Prostate gland (tissue), 2 donors: ENCODE measurements at regions not wholly inside any gene's neighbourhood (a gene's known extent, or its start where the extent isn't known, plus 50 kb on each side); places are given as distances from the start of the nearest gene placed in this dataset.
"Not testable (repeated sequence)": the region's sequence is repeated elsewhere in the genome, so short reads cannot be mapped to it uniquely, and the experiment has no call there.

Experiments
- DNase-seq: peaks from one replicate; pipeline ENCODE4 v3.0.0-alpha.2; 2019; ENCODE audit warnings: low spot score
- H3K27ac ChIP-seq, 2 donors: fragments of 200-600 bp; sonication (generic); 2 replicates each; pipeline ENCODE4 v1.5.1; 2017 to 2019
- H3K27me3 ChIP-seq: fragments of 200-600 bp; sonication (generic); replicated peaks from 2 replicates; pipeline ENCODE4 v1.5.1; 2019; ENCODE audit not compliant: insufficient read depth
- H3K36me3 ChIP-seq, 2 donors: fragments of 200-600 bp; sonication (generic); 1 replicate in 1 of 2; 2 replicates in 1 of 2; pipeline versions ENCODE4 v1.5.1 to v1.8.1; 2017 to 2019
- H3K4me1 ChIP-seq: fragments of 200-600 bp; sonication (generic); replicated peaks from 2 replicates; pipeline ENCODE4 v1.5.1; 2019
- H3K4me3 ChIP-seq, 2 donors: fragments of 200-600 bp; sonication (generic); 2 replicates each; pipeline ENCODE4 v1.5.1; 2017 to 2019
- H3K9me3 ChIP-seq: fragments of 200-600 bp; sonication (generic); 2 replicates; pipeline ENCODE4 v1.5.1; 2017
- CTCF ChIP-seq, 4 experiments: fragments of 200-600 bp in 2 of 4; fragments of 450-650 bp in 2 of 4; sonication (generic) in 2 of 4; IDR thresholded peaks; 1 replicate in 3 of 4; 2 replicates in 1 of 4; pipeline ENCODE4 v1.5.1; 2016 to 2019; ENCODE audit warnings: antibody characterized with exemption in 4 of 4, mild to moderate bottlenecking in 2 of 4, moderate library complexity in 2 of 4
- POLR2A ChIP-seq: fragments of 450-650 bp; IDR thresholded peaks from one replicate; pipeline ENCODE4 v1.6.1; 2016; ENCODE audit warnings: antibody characterized with exemption, mild to moderate bottlenecking
- POLR2AphosphoS5 ChIP-seq: sonication (generic); formaldehyde crosslinking; IDR thresholded peaks from one replicate; pipeline ENCODE4 v1.6.1; 2017; ENCODE audit warnings: antibody characterized with exemption
- WGBS: methylation state at CpG from one replicate; pipeline ENCODE4 v1.1.5; 2018; 5-methylcytosine and 5-hydroxymethylcytosine counted together
- intact Hi-C: fragments of 100-400 bp; cut with DNase I; formaldehyde crosslinking; loops from one replicate; pipeline ENCODE4 v1.14.2; 2022

- H3K4me1 ChIP-seq, DNase-seq, H3K27me3 ChIP-seq, H3K4me3 ChIP-seq, H3K27ac ChIP-seq, H3K9me3 ChIP-seq, H3K36me3 ChIP-seq, intact Hi-C loops: not testable (repeated sequence)
- 97% methylated on average over 4 of the region's 4 CpGs for WGBS
Observed at GRCh38 chr7:135872861-135873260, 104.3 kb downstream of the MTPN start.

- H3K9me3 ChIP-seq, result no peaks in the 10 kb centered on the region
- H3K4me3 ChIP-seq, result no peak overlapping the region
- intact Hi-C loops, result no loop called here
- no peak for DNase-seq
- H3K27ac ChIP-seq, result no peak overlapping the region
- H3K36me3 ChIP-seq, result no peaks in the 10 kb centered on the region
- H3K27me3 ChIP-seq, result no peaks in the 10 kb centered on the region
- TF ChIP-seq CTCF (IDR thresholded peaks at IDR 0.05) (no peak), POLR2A (no peak), POLR2AphosphoS5 (no peak)
- H3K4me1 ChIP-seq, result no peaks in the 10 kb centered on the region
- WGBS, result 72% methylated on average over 8 of the region's 8 CpGs
Observed at GRCh38 chr7:135862586-135863340, 114.2 kb upstream of the FAM180A start.

GRCh38 chr7:135859538-135859937 is 110.9 kb upstream of the FAM180A start:
- no peak overlapping the region for H3K4me3 ChIP-seq
- no peaks in the 10 kb centered on the region for H3K9me3 ChIP-seq
- H3K27ac ChIP-seq, result no peak overlapping the region
- no peaks in the 10 kb centered on the region for H3K27me3 ChIP-seq
- 65% methylated on average over 2 of the region's 2 CpGs for WGBS
- H3K36me3 ChIP-seq, result no peaks in the 10 kb centered on the region
- TF ChIP-seq POLR2AphosphoS5 (no peak), POLR2A (no peak), CTCF (IDR thresholded peaks at IDR 0.05) (no peak)
- DNase-seq, result no peak
- no peaks in the 10 kb centered on the region for H3K4me1 ChIP-seq
- intact Hi-C loops, result no loop called here

GRCh38 chr7:135858851-135859250 is 110.2 kb upstream of the FAM180A start:
- intact Hi-C loops, result no loop called here
- no peaks in the 10 kb centered on the region for H3K27me3 ChIP-seq
- no peak for DNase-seq
- no peaks in the 10 kb centered on the region for H3K9me3 ChIP-seq
- H3K4me1 ChIP-seq, result no peaks in the 10 kb centered on the region
- 89% methylated on average over 6 of the region's 6 CpGs for WGBS
- no peaks in the 10 kb centered on the region for H3K36me3 ChIP-seq
- H3K4me3 ChIP-seq, result no peak overlapping the region
- no peak overlapping the region for H3K27ac ChIP-seq
- TF ChIP-seq POLR2A (no peak), CTCF (IDR thresholded peaks at IDR 0.05) (no peak), POLR2AphosphoS5 (no peak)

- Histone ChIP-seq H3K4me1 (no peaks in the 10 kb centered on the region), H3K36me3 (no peaks in the 10 kb centered on the region), H3K9me3 (no peaks in the 10 kb centered on the region), H3K4me3 (no peak overlapping the region), H3K27me3 (no peaks in the 10 kb centered on the region), H3K27ac (no peak overlapping the region)
- intact Hi-C loops, result no loop called here
- DNase-seq, result no peak
- WGBS, result 87% methylated on average over 4 of the region's 4 CpGs
- TF ChIP-seq CTCF (IDR thresholded peaks at IDR 0.05) (no peak), POLR2A (no peak), POLR2AphosphoS5 (no peak)
Observed at GRCh38 chr7:135858379-135858778, 109.8 kb upstream of the FAM180A start.
